PC-3 (cell line): ENCODE measurements at regions not wholly inside any gene's neighbourhood (a gene's known extent, or its start where the extent isn't known, plus 50 kb on each side); places are given as distances from the start of the nearest gene placed in this dataset.

Experiments used
- ATAC-seq: fragments of 200-7000 bp; cut with Tn5 transposase; 2 replicates; pipeline ENCODE4 v1.9.1; 2020; ENCODE audit warnings: mild to moderate bottlenecking, moderate library complexity
- BruUV-seq: library from RNA; stranded (reverse); fragments of 400-500 nt; replicated peaks from 2 replicates; lab custom pipeline; 2021; lab: Mats Ljungman, UMichigan
- CTCF ChIA-PET: fragments of 300-600 bp; sonication (Branson Sonifier 250); formaldehyde crosslinking; loops from one replicate; lab custom pipeline; 2022; ENCODE audit warnings: antibody characterized with exemption; lab: Charles Lee
- POLR2A ChIA-PET: fragments of 300-600 bp; sonication (Branson Sonifier 250); formaldehyde crosslinking; loops from one replicate; lab custom pipeline; 2022; ENCODE audit warnings: antibody characterized with exemption; ENCODE audit not compliant: unreplicated experiment; lab: Charles Lee
- DNase-seq: peaks from one replicate; pipeline ENCODE4 v3.0.0-alpha.2; 2015
- H2AFZ ChIP-seq: fragments of 300-600 bp; sonication (generic); 2 replicates; pipeline ENCODE4 v1.6.0; 2016; ENCODE audit warnings: antibody characterized with exemption, low read length
- H3F3A ChIP-seq: fragments of 300-600 bp; sonication (generic); one replicate; pipeline ENCODE4 v1.6.0; 2017; ENCODE audit warnings: antibody characterized with exemption, low read length, control low read depth, mild to moderate bottlenecking; ENCODE audit not compliant: unreplicated experiment
- H3K27ac ChIP-seq: fragments of 300-600 bp; sonication (generic); 2 replicates; pipeline ENCODE4 v1.5.1; 2016; ENCODE audit warnings: mild to moderate bottlenecking, low read length
- H3K27me3 ChIP-seq: fragments of 300-600 bp; sonication (generic); 2 replicates; pipeline ENCODE4 v1.6.1; 2016; ENCODE audit warnings: low read length, mixed read lengths
- H3K36me3 ChIP-seq: fragments of 300-600 bp; sonication (generic); 2 replicates; pipeline ENCODE4 v1.6.1; 2016; ENCODE audit warnings: low read depth, mixed run types, low read length, mixed read lengths
- H3K4me1 ChIP-seq: fragments of 300-600 bp; sonication (generic); 2 replicates; pipeline ENCODE4 v1.5.1; 2016; ENCODE audit warnings: low read length; ENCODE audit not compliant: insufficient read depth
- H3K4me2 ChIP-seq: fragments of 300-600 bp; sonication (generic); 2 replicates; pipeline ENCODE4 v1.6.0; 2016; ENCODE audit warnings: low read length
- H3K4me3 ChIP-seq: fragments of 300-600 bp; sonication (generic); 2 replicates; pipeline ENCODE4 v1.5.1; 2016; ENCODE audit warnings: mild to moderate bottlenecking, low read length, mixed read lengths
- H3K79me2 ChIP-seq: fragments of 300-600 bp; sonication (generic); 2 replicates; pipeline ENCODE4 v1.6.1; 2017; ENCODE audit warnings: low read length, mixed read lengths
- H3K9ac ChIP-seq: fragments of 300-600 bp; sonication (generic); 2 replicates; pipeline ENCODE4 v1.6.0; 2016; ENCODE audit warnings: mild to moderate bottlenecking, low read length
- H3K9me2 ChIP-seq: fragments of 300-600 bp; sonication (generic); replicated peaks from 2 replicates; pipeline ENCODE4 v1.6.1; 2016; ENCODE audit warnings: mixed run types, low read length, mixed read lengths
- H3K9me3 ChIP-seq: fragments of 300-600 bp; sonication (generic); 2 replicates; pipeline ENCODE4 v1.6.1; 2016; ENCODE audit warnings: low read length, mixed read lengths
- H4K20me1 ChIP-seq: fragments of 300-600 bp; sonication (generic); 2 replicates; pipeline ENCODE4 v1.6.1; 2016; ENCODE audit warnings: low read length, mixed read lengths
- EZH2 ChIP-seq: fragments of 300-600 bp; sonication (generic); IDR thresholded peaks from one replicate; pipeline ENCODE4 v1.6.1; 2017; ENCODE audit warnings: antibody characterized with exemption, mild to moderate bottlenecking, low read length; ENCODE audit not compliant: unreplicated experiment
- EZH2phosphoT487 ChIP-seq: fragments of 300-600 bp; sonication (generic); IDR thresholded peaks from 2 replicates; pipeline ENCODE4 v1.6.1; 2018; ENCODE audit warnings: mild to moderate bottlenecking, antibody characterized with exemption, low read length, borderline replicate concordance
- intact Hi-C: fragments of 100-400 bp; cut with micrococcal nuclease; formaldehyde crosslinking; loops from 2 replicates; pipeline ENCODE4 v1.9.0; 2023
- TF ChIP-seq, protein P1 (sequence below): fragments of 300-600 bp; sonication (generic); conservative IDR thresholded peaks from 2 replicates; pipeline ENCODE4 v1.5.1; 2017; ENCODE audit warnings: antibody characterized with exemption, low read depth, mild to moderate bottlenecking, low read length

DNA sequence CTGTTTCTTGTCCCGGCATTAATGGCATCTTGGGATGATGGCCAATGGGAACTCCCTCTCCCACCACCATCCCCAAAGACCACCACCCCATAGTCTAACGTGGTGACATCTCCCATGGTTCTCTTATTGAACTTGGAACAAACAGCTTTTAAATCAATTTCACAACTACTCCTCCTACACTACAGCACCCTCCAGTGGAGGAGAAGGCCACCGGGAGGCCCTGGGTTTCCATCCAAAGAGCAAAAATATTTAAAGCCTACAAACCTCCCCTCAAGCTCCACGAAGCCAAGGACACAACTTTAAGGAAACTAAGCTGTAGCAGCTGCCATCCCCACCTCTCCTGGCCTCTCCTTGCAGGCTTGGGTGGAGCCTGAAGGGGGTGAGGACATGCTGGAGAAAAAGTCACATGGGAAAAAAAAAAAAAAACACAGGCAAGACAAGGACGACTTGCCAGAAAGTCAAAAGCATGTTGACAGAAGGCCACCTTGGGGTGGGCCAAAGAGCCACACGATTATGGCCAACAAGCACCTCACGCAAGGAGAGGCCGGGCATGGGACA is 94.0 kb upstream of the LANCL2 start:
- intact Hi-C loops, result no loop called here
- no peak overlapping the region for H3K4me3 ChIP-seq
- no peak overlapping the region for H3K27ac ChIP-seq
- H3K9me2 ChIP-seq, result no peaks in the 10 kb centered on the region
- H2AFZ ChIP-seq, result 0 out of 2 replicates have a peak overlapping the region, but pooled peaks have one; percentile 11
- TF ChIP-seq, protein P1, sequence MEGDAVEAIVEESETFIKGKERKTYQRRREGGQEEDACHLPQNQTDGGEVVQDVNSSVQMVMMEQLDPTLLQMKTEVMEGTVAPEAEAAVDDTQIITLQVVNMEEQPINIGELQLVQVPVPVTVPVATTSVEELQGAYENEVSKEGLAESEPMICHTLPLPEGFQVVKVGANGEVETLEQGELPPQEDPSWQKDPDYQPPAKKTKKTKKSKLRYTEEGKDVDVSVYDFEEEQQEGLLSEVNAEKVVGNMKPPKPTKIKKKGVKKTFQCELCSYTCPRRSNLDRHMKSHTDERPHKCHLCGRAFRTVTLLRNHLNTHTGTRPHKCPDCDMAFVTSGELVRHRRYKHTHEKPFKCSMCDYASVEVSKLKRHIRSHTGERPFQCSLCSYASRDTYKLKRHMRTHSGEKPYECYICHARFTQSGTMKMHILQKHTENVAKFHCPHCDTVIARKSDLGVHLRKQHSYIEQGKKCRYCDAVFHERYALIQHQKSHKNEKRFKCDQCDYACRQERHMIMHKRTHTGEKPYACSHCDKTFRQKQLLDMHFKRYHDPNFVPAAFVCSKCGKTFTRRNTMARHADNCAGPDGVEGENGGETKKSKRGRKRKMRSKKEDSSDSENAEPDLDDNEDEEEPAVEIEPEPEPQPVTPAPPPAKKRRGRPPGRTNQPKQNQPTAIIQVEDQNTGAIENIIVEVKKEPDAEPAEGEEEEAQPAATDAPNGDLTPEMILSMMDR, result peak; percentile 78
- TF ChIP-seq EZH2phosphoT487, result no peak
- H3K4me2 ChIP-seq, result no peak overlapping the region
- no peaks in the 10 kb centered on the region for H3K27me3 ChIP-seq
- no peaks in the 10 kb centered on the region for H3K36me3 ChIP-seq
- ATAC-seq (peak; percentile 64), DNase-seq (peak; percentile 55)
- BruUV-seq, result no TSS peak
- H3F3A ChIP-seq, result no peaks in the 10 kb centered on the region
- H3K4me1 ChIP-seq, result no peaks in the 10 kb centered on the region
- H4K20me1 ChIP-seq, result no peaks in the 10 kb centered on the region
- H3K9ac ChIP-seq, result no peak overlapping the region
- no peaks in the 10 kb centered on the region for H3K9me3 ChIP-seq
- CTCF ChIA-PET, result interaction anchor here (1.1 kb wide), 2 partner anchors 16 to 512 kb away, joined by 3 read pairs; partner anchors contain the start of gene SEC61G
- POLR2A ChIA-PET, result no interaction called here
- no peaks in the 10 kb centered on the region for H3K79me2 ChIP-seq

DNA sequence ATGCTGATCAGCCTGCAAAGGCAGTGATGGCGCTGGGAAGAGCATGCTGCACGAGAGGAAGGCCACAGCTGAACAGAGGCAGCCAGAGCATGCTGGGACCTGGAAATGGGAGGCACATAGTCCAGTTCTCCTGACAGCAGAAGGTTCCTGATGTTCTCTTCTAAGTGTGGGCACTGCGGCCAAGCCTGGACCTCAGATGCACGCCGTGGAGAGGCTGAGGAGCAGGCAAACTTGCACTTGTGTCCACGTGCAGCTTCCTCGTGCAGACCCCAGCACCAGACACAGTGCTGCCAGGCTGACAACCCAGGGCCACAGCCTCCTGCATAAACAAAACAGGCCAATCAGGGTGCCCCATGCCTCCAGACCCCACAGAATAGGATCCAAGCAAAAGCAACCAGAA is 93.5 kb upstream of the LANCL2 start:
- Histone ChIP-seq H3K36me3 (no peaks in the 10 kb centered on the region), H3K9me2 (no peaks in the 10 kb centered on the region), H3K4me1 (no peaks in the 10 kb centered on the region), H3K27ac (no peak overlapping the region), H3K4me3 (no peak overlapping the region), H3K79me2 (no peaks in the 10 kb centered on the region), H4K20me1 (no peaks in the 10 kb centered on the region), H3K4me2 (no peak overlapping the region), H3F3A (no peaks in the 10 kb centered on the region), H2AFZ (0 out of 2 replicates have a peak overlapping the region, but pooled peaks have one; percentile 11), H3K9me3 (no peaks in the 10 kb centered on the region), H3K9ac (no peak overlapping the region), H3K27me3 (no peaks in the 10 kb centered on the region)
- CTCF ChIA-PET, result interaction anchor here (1.1 kb wide), 2 partner anchors 17 to 513 kb away, joined by 3 read pairs; partner anchors contain the start of gene SEC61G
- POLR2A ChIA-PET, result no interaction called here
- TF ChIP-seq, protein P1, result no peak
- no peak for TF ChIP-seq EZH2
- no peak for TF ChIP-seq EZH2phosphoT487
- ATAC-seq (no peak), DNase-seq (no peak)
- intact Hi-C loops, result no loop called here
- BruUV-seq, result no TSS peak

DNA sequence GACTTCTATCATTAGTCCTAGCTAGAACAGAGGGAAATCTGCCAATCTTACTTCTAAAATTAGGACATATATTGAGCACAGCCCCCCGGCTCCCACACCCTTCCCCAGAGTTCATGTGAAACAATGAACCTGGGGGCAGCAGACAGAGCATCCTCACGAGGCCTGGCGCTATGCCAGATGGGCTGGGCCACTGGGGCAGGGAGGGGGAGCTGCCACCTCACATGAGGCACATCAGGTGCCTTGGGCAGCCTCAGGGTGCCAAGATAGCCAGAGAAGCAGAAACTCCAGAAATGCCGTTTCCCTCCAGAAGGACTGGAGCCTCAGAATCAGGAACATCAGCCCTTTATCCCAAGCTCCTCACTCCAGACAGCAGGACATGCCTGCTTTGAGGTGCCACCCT is 92.8 kb upstream of the LANCL2 start:
- ChIA-PET CTCF (no interaction called here), POLR2A (no interaction called here)
- intact Hi-C loops, result no loop called here
- Histone ChIP-seq H3K9me2 (no peaks in the 10 kb centered on the region), H3K27me3 (no peaks in the 10 kb centered on the region), H3K9me3 (no peaks in the 10 kb centered on the region), H3K36me3 (no peaks in the 10 kb centered on the region), H3K4me3 (no peak overlapping the region), H3K27ac (no peak overlapping the region), H2AFZ (no peak overlapping the region), H3K79me2 (no peaks in the 10 kb centered on the region), H4K20me1 (no peaks in the 10 kb centered on the region), H3K4me1 (no peaks in the 10 kb centered on the region), H3K4me2 (no peak overlapping the region), H3F3A (no peaks in the 10 kb centered on the region), H3K9ac (no peak overlapping the region)
- BruUV-seq, result no TSS peak
- TF ChIP-seq EZH2 (no peak), EZH2phosphoT487 (no peak)
- TF ChIP-seq, protein P1, result no peak
- ATAC-seq, result no peak
- no peak for DNase-seq
